Adrenal gland (tissue), 5 donors: ENCODE measurements at regions not wholly inside any gene's neighbourhood (a gene's known extent, or its start where the extent isn't known, plus 50 kb on each side); places are given as distances from the start of the nearest gene placed in this dataset.

Source experiments
- POLR2A ChIP-seq, 2 donors: fragments of 450-650 bp; IDR thresholded peaks; one replicate each; pipeline ENCODE4 v1.6.1; 2017; ENCODE audit warnings: antibody characterized with exemption in 2 of 2, mild to moderate bottlenecking in 2 of 2, moderate library complexity in 1 of 2
- TF ChIP-seq, protein P1 (sequence below), 6 experiments: fragments of 450-650 bp in 4 of 6; fragments of 200-600 bp in 2 of 6; sonication (generic) in 1 of 6; IDR thresholded peaks; 1 replicate in 5 of 6; 2 replicates in 1 of 6; pipeline versions ENCODE4 v1.5.1 to v1.8.0; 2016 to 2021; ENCODE audit warnings: antibody characterized with exemption in 6 of 6, mild to moderate bottlenecking in 2 of 6, moderate library complexity in 1 of 6
- donor health status: DM: no; HTN: no; CAD: no.

DNA sequence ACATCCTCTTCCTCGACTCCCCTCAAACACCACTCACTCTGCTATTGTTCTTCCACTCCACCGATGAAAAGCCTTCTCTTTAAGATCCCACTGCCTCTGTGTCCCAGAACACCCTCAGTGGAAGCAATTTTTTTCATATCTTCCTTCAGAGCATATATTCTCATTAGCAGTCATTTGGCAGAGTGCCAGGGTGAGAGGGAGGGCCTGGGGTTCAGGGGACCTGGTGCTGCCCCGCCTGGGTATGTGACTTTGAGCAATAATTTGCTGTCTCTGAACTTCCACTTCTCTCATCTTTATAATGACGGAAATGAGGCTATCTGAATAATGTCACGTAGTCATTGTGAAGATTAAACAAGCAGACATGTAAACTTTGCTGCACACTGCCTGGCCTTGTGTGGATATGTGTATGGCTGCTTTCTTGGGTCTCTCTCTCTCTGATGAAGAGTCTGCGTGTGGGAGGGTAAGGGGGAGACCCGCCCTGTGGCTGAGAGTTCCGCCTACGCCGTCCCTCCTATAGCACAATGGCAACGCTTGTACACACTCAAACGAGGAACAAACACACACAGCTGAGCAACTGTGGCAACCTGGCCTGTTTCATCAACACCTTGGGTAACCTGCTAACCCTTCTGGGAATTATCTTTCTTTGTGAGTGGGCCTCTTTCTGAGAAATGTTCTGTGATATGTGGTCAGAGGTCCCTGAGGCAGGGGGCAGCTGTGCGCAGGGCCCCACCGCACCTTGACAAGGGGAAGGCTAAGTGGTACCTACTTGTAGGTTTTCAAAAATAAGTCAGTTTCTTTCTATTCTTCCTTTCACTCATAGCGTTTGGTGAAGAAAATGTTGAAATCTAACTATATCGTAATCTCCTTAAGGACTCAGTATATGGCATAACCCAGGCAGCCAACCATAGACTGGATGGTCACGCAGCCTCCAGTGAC lies 369.8 kb downstream of the SV2B start:
- TF ChIP-seq, protein P1, sequence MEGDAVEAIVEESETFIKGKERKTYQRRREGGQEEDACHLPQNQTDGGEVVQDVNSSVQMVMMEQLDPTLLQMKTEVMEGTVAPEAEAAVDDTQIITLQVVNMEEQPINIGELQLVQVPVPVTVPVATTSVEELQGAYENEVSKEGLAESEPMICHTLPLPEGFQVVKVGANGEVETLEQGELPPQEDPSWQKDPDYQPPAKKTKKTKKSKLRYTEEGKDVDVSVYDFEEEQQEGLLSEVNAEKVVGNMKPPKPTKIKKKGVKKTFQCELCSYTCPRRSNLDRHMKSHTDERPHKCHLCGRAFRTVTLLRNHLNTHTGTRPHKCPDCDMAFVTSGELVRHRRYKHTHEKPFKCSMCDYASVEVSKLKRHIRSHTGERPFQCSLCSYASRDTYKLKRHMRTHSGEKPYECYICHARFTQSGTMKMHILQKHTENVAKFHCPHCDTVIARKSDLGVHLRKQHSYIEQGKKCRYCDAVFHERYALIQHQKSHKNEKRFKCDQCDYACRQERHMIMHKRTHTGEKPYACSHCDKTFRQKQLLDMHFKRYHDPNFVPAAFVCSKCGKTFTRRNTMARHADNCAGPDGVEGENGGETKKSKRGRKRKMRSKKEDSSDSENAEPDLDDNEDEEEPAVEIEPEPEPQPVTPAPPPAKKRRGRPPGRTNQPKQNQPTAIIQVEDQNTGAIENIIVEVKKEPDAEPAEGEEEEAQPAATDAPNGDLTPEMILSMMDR (IDR thresholded peaks at IDR 0.05): no peak
- no peak for TF ChIP-seq POLR2A (IDR thresholded peaks at IDR 0.05)
